Fibroblast of peridontal ligament (primary cell): ENCODE measurements at regions not wholly inside any gene's neighbourhood (a gene's known extent, or its start where the extent isn't known, plus 50 kb on each side); places are given as distances from the start of the nearest gene placed in this dataset.

Experiments used
- DNase-seq: peaks from one replicate; pipeline ENCODE4 v3.0.0-alpha.2; 2010; ENCODE audit errors: extremely low read depth

DNA sequence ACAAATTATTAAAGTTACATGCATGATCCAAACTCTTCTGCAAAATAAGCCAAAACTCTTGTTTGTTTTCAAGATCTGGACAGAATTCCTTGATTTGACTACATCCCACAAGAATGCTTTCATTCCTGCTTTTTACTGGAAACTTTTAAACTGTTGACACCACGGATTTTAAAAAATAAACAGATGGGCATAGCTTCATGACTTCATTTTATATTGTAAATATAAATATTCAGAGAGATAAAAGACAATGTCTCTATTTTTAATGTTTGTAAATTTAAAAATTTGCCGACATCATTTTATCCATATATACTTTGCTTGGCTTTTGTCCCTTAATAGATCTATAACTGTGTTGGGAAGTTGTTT is 134.3 kb upstream of the DCN start:
- DNase-seq, result peak; percentile 79

DNA sequence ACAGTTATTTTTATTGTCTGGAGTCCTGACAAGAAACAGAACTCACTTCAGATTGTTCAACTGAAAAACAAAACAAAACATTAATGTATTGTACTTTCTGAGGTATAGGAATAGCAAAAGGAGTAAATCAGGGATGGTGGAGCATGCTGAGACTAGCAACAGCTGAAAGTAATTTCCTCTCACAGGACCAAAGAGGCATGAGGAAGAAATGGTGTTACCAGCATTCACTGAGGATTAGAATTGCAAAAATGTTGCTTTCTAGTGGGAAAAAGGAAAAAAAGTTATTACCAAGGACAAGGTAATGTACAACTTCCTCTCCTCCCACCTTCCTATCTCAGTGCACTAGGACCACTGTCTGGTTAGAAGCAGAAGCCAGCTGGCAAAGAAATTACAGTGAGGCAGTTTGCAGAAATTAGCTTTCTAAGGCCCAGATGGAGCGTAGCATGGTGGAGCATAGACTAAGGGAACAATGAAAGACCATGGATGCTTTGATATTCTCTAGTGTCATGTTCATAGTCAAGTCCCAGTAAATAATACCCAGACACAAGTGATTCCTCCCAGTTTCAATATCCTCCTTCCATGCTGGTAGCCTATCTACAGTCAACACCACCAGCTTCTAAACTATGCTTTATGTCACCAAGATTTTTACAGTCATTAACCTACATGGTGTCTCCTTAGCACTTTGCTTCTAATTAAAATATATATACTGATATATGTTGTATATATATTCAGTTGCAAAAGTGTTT is 133.7 kb upstream of the DCN start:
- DNase-seq, result peak; percentile 48

DNA sequence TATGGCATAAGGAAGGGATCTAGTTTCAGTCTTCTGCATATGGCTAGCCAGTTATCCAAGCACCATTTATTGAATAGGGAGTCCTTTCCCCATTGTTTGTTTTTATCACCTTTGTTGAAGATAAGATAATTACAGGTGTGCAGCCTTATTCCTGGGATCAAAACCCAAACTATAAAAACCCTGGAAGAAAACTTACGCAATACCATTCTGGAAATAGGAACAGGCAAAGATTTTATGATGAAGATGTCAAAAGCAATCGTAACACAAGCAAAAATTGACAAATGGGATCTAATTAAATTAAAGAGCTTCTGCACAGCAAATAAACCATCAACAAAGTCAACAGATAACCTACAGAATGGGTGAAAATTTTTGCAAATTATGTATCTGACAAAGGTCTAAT is 128.5 kb upstream of the DCN start:
- DNase-seq, result no peak

DNA sequence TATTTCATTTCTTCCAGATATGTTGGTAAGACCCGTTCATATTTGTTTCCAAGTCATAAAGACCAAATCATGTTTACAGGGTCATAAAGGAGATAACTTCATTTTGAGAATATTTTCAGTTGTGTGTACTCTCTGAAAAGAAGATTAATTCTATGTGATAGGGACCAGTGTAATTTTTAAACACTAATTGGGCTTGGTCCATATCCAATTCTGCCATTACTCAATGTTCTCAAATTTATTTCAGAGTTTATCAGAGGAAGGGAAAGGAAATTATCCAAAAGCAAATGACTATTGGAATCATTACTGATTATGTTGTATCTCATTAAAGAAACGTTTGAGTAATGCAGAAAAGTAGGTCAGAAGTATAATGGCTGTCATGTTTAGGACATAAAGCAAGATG is 126.8 kb upstream of the DCN start:
- no peak for DNase-seq

DNA sequence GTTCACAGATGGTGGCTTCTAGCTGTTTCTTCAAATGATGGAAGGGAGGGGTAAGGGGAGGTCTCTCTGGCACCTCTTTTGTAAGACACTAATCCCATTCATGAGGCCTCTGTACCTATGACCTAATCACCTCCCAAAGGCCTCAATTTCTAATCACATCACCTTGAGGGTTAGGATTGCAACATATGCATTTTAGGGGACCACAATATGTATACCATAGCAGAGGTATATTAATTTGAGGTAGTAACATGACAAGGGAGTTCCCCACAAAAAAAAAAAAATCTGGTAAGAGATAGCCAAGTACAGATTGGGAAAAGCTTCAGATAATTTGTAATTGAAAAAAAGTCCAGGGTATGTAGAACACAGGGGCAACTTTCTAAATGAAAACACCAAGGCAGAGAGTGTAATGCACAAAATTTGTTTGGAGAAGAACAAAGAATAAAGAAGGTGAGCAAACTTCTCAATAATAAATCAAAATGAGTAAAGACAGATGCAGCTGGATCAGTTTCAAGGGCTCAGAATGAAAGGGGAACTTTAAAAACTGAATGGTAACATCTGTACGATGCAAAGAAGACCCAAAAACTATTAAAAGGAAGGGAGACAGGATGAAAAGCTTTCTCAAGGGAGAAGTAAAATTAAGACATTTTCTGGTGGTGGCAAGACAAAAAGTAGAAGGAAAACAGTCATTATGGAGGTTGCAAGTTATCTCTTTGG is 125.5 kb upstream of the DCN start:
- no peak for DNase-seq

DNA sequence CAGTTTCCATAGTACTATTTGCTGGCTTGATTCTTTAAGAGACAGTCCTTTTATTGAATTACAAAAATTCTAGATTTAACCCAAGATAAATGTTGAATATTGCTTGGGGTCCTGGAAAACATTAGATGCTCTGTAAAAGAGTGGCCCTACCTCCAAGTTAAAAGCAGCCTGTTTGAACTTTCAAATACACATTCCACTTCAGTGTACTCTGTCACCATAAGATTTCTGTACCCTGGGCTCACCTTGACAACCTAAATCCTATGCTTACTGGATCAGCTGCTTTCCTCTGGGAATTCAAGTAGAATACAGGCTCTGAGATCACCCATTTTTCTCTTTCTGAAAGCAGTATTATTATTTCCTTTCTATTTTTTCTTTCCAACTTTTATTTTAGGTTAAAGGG is 107.7 kb upstream of the DCN start:
- no peak for DNase-seq

DNA sequence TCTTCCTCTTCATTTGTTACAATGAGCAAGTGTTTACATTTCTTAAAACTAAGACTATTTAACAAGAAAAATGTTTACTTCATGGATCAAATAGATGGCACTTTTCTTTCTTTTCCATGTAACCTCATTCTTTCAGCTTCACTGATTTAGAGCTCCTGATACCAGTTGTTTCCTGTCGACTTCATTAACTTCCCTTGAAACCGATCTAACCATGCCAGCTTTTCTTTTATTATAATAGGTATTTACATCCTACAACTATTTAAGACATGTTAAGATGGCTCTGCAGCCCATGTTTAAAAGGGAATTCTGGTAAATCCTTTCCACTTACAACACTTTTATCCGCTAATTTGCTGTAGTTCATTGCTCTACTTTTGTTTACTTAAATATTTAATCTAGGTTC is 107.3 kb upstream of the DCN start:
- DNase-seq, result no peak

DNA sequence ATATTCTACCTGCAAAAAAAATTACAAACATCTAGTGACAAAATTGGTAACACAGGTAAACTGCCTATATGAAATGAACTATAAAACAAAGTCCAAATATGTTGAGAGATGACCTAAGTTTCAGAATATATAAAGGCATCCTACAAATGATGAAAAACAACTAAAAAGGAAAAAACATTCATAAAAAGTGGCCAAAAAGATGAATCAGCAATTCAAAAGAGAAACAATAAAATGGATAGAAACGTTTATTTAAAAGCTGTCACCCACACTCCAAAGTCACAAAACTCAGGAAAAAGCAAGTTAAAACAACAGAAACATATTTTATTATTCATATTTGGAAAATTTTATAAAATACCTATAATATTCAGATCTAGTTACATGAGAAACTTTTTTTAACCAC is 106.5 kb upstream of the DCN start:
- no peak for DNase-seq

DNA sequence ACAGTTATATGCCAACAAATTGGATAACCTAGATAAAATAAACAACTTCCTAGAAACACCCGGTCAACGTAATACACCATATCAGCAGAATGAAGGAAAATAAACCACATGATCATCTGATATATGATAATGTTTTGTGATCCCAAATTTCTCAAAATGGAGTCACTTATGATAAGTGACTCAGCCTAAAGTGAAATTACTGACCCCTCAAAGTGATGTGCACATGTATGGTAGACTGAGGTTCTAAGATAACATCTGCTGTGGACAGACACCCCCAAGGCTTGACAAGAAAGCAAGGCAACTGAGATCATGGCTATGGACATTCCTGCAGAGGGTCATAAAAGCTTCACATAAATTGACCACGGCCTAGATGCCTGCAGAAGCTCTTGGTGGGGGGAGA is 105.1 kb upstream of the DCN start:
- no peak for DNase-seq

DNA sequence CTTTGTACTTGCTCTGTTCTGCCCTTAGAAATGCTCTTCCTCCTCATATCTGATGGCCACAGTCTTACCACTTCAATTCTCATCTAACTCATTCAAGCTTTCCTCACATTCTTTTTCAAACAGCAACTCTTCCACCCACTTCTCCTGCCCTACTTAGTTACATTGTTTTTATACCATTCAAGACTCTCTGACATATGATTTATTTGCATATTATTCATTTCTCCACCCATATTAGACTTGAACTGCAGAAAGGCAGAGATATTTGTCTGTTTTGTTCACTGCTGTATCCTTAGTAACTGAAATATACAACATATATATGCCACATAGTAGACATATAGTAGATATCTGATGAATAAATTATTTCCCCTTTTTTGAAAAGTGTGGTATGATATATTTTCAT is 95.5 kb upstream of the DCN start:
- DNase-seq, result no peak

DNA sequence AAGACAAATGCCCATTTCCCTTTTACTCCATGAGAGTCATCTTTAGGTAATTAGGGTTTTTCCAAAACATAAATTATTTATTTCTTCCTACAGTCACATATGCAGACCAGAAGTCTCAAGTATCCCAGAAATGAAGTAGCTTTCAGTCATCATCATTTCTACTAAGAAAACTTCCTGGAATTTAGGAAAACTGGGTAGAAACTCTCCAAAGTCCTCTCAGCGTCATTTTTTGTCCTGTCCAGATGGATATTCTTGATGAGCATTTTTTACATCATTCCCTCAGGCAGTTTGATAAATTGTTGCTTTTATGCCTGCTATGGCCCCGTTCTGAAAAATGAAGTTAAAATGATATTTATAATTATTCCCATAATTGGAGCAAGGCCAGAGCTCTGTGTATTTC is 93.9 kb upstream of the DCN start:
- DNase-seq, result peak; percentile 30

DNA sequence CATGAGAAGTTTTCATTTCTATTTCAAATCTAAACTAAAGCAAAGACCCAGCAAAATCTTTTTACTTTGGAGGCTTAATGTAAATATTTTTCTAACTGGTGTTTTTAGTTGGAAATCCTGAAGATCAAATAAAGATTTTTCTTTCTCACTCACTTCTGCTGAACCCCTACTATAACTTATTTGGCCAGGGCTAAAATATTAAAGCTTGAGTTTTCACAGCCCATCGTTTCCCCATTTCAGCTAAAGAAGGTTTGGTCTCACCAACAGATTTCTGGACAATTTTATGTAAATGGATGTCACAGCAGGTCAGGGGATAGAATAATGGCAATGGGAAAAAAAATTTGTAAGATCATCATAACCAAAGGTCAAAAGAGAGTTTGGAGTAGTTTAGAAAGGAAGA is 92.7 kb upstream of the DCN start:
- no peak for DNase-seq

DNA sequence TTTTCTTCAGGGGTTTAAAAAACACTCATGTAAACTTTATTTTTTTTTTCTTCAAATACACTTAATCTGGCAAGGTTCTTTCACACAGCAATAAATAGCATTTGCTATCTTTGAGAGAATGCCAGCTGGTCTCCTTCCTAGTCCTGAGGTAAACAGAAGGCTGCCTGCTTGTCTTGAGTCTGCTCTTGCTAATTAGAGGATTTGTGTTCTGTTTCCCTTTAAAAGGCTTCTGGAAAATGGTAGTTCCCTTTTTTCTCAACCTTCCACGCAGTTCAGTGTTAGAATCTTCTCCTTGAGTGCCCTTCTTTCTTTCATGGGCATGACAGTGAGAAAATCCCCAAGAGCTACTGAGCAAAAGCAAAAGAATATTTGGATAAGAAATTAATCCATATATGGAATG is 92.3 kb upstream of the DCN start:
- peak; percentile 86 for DNase-seq

DNA sequence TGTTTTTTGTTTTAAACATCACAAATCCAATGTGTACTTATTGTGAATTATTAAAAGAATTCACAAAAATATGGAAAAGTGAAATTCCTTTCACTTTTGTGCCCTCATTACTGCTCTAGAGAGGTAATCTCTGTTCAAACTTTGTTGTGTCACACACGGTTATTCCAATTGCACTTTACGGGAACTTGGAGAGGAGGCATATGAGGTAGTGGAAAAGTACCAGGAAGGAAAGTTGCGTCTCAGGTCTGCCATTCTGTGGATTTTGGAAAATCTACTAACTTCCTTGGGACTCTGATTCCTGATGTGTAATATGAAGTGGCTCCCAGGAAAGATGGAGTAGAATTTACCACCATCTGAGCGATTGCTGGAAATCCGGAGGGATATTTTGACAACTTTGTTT is 90.9 kb upstream of the DCN start:
- no peak for DNase-seq

DNA sequence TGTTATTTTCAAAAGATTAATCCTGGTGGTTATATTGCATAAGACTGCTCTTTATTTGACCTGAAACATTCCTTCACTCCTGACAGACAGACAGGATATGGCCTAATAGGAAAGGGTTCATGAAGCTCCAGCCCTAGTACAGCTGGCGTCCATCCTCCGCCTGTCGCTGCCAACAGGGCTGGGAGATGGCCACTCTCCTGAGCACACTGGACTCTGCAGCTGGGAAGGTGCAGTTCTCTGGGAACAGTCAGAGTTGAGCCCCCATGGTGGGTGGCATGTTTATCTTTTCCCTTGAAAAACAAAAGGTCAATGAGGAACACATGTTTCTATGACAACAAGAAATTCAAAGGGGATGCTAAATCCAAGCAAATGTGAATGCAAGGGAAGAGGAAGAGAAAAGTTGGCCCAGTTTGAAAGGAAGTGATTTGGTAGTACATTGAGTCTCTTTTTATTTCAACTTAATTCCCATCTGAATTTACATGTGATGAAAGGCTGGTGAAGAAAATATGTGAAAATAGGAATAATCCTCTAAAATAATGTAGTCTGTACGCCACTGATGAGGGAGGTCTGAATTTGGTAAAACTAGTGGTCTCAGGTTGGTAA is 89.9 kb upstream of the DCN start:
- DNase-seq, result no peak

DNA sequence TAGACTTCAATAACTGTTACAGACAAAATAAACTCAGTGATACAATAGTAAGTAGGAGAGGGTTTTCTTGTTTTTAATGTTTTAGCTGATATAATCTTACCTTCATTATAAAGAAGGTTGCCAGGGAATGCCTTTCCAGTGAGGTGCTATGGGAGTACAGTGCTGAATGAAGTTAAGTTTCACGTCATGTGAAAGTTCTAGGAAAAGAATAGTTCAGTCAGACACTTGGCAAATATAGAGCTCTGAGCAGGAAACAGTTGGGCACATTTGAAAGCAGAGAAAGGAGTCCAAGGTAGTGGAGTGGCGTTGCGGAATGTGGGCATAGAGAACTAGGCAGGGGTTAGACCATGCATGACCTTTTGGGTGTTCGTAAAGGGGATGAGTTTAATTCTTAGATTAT is 88.6 kb upstream of the DCN start:
- no peak for DNase-seq

DNA sequence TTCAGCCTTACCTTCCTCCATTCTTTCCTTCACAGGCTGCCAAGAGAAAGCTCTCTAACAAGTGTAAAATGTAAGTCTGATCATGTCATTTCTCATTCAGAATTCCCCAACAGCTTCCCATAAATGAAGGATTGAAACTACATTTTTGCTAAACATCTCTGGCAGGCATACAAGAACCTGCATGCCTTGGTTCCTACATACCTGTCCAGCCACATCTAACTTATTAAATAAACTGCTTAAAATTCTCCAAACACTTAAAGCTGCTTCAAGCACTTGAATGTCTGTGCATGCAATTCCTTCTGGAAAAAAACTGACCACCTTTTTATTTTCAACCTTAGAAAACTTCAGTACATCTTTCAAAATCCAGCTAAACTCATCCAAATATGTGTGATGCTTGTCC is 84.4 kb upstream of the DCN start:
- no peak for DNase-seq

DNA sequence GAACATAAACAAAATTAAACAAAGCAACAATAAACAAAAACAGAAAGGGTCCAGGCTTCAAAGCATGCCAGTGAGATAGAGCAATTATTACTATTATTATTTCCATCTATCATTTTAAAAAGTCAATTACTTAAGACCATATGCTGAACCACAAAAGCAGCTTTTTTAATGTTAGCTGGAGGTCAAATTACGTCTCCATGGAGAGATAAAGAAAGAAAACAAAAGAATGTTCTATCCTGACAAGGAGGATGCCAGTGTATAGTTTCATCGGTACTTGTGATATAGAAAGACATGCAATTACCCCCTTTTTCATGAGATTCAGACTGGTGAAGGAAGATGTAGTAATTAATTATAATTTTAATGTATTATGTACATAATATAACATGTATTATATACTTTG is 81.6 kb upstream of the DCN start:
- DNase-seq, result no peak

DNA sequence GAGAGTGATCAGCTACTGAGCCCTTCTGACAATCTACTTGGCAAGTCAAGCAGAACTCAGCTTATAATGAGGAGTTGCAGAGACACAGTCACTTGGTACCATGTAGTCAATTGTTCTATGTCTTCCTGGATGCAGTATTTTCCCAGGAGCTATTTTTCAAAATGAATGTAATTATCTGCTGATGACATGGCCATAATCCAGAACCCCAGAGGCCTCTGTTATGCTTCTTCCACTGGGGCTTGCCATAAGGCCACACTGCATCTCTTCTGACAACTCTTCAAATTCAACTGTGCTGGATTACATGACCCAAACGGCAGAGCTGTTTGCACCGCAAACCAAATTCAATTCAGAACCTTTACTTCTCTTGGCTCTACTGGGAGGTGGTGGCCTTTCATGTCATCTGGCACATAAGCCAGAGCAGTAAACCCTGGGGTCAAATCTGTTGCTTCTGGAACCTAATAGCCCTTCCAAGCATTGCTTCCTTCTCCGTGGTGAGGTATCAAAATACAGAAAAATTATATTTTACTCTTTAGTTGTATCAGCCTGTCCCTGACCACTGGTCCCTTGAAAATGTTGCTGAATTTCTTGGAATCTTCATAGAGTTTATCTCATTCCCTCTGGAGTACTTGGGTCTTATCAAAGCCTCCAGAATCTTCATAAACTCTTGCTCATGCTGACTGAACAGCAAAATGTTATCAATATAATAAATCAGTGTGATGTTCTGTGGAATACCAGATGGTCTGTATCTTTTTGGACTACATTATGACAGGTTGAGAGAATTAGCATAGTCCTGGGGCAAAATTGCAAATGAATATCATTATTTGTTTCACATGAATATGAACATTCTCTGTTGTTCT is 79.4 kb upstream of the DCN start:
- DNase-seq, result no peak

DNA sequence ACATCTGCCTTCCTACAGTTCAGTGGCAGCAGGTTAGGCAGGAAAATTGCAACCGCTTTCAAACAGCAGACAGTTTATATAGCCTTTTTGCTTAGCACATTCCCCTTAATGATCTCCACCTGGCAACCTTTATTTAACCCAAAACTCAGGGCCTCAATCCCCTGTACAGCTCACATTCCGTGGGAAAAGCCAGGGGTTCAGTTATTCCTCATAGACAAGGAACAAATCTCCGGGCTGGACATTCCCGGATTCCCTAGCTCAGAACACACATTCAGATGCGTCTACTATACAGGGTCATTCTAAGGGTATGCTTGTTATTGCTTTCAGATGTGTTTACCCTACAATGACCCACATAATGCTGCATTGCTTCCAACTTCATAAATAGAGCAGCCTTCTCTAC is 73.8 kb upstream of the DCN start:
- peak; percentile 66 for DNase-seq

DNA sequence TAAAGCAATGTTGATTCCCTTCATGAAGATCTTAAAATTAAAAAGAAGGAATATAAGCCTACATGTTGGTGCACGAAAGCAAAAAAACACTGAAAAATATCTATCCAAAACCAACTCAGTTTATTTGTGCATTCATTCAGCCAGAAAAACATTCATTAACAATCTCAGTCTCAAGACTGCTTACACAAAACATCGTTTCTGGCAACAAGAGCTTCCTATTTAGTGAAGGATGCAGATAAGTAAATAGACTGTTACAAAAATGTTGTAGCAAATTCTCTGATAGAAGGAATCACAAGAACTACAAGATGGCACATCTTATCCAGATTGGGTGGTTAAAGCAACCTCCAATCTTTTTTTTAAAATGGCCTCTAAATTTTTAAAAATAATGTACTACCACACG is 69.7 kb upstream of the DCN start:
- DNase-seq, result no peak

DNA sequence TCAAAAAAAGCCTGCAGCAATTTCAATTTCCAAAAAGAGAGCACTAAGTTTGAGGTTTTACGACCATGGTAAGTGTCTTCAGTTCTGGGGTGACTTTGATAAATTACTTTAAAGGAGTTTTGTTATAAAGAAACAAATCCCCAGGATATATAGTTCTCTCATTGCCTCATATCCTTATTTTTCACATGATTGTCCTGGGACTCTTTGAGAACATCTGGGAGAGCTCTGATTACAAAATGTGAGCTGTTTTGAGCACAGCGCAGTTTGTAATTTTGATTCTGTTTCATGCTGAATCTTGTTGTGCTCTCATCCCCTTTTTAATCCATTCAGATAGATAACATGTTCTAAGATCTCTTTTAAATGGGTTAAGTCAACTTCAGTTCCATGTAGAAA is 67.7 kb upstream of the DCN start:
- DNase-seq, result peak; percentile 79
